ENCODE measurements at regions not wholly inside any gene's neighbourhood (a gene's known extent, or its start where the extent isn't known, plus 50 kb on each side); places are given as distances from the start of the nearest gene placed in this dataset.

- no peak for TF ChIP-seq MEF2A (IDR thresholded peaks at IDR 0.05; ENCODE audit: borderline replicate concordance, low read depth)
- no peak for TF ChIP-seq FOXJ3 (CRISPR knock-in tag; IDR thresholded peaks at IDR 0.05)
- no peak for TF ChIP-seq SMC3 (IDR thresholded peaks at IDR 0.05; ENCODE audit: low read depth, low read length)
- TF ChIP-seq JUND (IDR thresholded peaks at IDR 0.05): no peak
- no peak for TF ChIP-seq FOXM1 (IDR thresholded peaks at IDR 0.05; ENCODE audit: low read depth)
- no peak for TF ChIP-seq MAX (IDR thresholded peaks at IDR 0.05; ENCODE audit: low read depth)
- no peak for TF ChIP-seq RXRA (IDR thresholded peaks at IDR 0.05; ENCODE audit: borderline replicate concordance, low read depth)
- TF ChIP-seq MXI1 (IDR thresholded peaks at IDR 0.05; ENCODE audit: low read depth, low read length): no peak
- TF ChIP-seq POLR2AphosphoS5 (IDR thresholded peaks at IDR 0.05; ENCODE audit: low read depth, low read length): no peak
- no peak for TF ChIP-seq TAF1 (IDR thresholded peaks at IDR 0.05; ENCODE audit: borderline replicate concordance, low read depth, low read length)
- TF ChIP-seq TCF12 (IDR thresholded peaks at IDR 0.05): no peak
- TF ChIP-seq RFX5 (IDR thresholded peaks at IDR 0.05; ENCODE audit: low read length): no peak
- TF ChIP-seq PBX3 (IDR thresholded peaks at IDR 0.05): no peak
- no peak for TF ChIP-seq TEAD4 (IDR thresholded peaks at IDR 0.05; ENCODE audit: borderline replicate concordance, insufficient read depth)
- no peak for TF ChIP-seq REST (IDR thresholded peaks at IDR 0.05; ENCODE audit: low read depth, low read length)
- TF ChIP-seq RCOR1 (IDR thresholded peaks at IDR 0.05; ENCODE audit: low read length): no peak
- TF ChIP-seq NRF1 (IDR thresholded peaks at IDR 0.05; ENCODE audit: low read depth, low read length): no peak
- TF ChIP-seq CHD2 (IDR thresholded peaks at IDR 0.05; ENCODE audit: low read length, partially characterized antibody): no peak
- no peak for TF ChIP-seq RAD21 (IDR thresholded peaks at IDR 0.05; ENCODE audit: low read length)
- Histone ChIP-seq H4K20me1 (ENCODE audit: insufficient read depth) (no peaks in the 10 kb centered on the region), H3K4me3 (ENCODE audit: low read depth in 2 of 2, low read length in 1 of 2) (no peak overlapping the region), H3K4me1 (ENCODE audit: control insufficient read depth in 1 of 2, insufficient read depth in 2 of 2, low read depth in 1 of 2, low read length in 1 of 2) (no peaks in the 10 kb centered on the region), H3K79me2 (ENCODE audit: insufficient read depth) (no peaks in the 10 kb centered on the region), H3K9ac (no peak overlapping the region), H3K4me2 (no peak overlapping the region), H3K36me3 (replicated peaks in 1 of 2; ENCODE audit: control insufficient read depth in 1 of 2, insufficient read depth in 2 of 2, low read length in 1 of 2) (no peaks in the 10 kb centered on the region), H3F3A (replicated peaks; ENCODE audit: insufficient read depth) (no peaks in the 10 kb centered on the region), H2AFZ (ENCODE audit: low read depth) (no peak overlapping the region), H3K9me3 (no peaks in the 10 kb centered on the region), H3K27ac (ENCODE audit: low read depth in 2 of 2, low read length in 1 of 2) (no peak overlapping the region), H3K27me3 (ENCODE audit: insufficient read depth) (no peaks in the 10 kb centered on the region), H3K9me2 (no peaks in the 10 kb centered on the region)
- DNase-seq: no peak
- ChIA-PET POLR2A (no interaction called here), CTCF (interaction anchor here (1.4 kb wide), 1 partner anchor 127 kb away, joined by 3 read pairs; no protein-coding TSS in a partner anchor)
- WGBS (ENCODE audit: low lambda C conversion rate): 53% methylated on average over 3 of the region's 3 CpGs
These were observed 90.5 kb upstream of the CCN2 start for GRCh38 chr6:132041706-132042105.

All from SK-N-SH (cell line).